Caki2 (cell line): ENCODE measurements at regions not wholly inside any gene's neighbourhood (a gene's known extent, or its start where the extent isn't known, plus 50 kb on each side); places are given as distances from the start of the nearest gene placed in this dataset.

ENCODE experiments used
- DNase-seq: peaks from one replicate; pipeline ENCODE4 v3.0.0-alpha.2; 2015; ENCODE audit warnings: low read depth
- in situ Hi-C: cut with HindIII; loops from 2 replicates; pipeline ENCODE4 v1.10.0; 2016; ENCODE audit warnings: low sequenced_read_pairs, low pct_unique_long_range_greater_than_20kb, mixed read lengths

DNA sequence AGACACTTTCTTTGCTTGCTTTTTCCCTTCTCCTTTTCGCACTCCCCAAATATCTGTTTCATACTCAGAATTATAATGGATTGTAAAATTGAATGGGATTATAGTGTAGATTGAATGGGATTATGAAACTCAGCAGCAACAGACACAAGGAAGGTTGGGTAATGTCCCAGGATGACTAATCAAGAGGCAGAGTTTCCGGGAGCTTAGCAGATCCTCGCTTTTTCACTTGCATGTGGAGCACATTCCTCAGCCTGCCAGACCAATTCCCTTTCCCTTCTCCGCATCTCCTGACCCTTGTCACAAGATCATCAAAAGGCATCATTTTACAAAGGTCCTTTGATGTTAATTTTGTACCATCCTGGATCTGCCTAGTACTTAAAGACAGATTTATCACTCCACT lies 55.1 kb upstream of the SLC1A1 start:
- DNase-seq, result no peak
- in situ Hi-C loops, result no loop called here

DNA sequence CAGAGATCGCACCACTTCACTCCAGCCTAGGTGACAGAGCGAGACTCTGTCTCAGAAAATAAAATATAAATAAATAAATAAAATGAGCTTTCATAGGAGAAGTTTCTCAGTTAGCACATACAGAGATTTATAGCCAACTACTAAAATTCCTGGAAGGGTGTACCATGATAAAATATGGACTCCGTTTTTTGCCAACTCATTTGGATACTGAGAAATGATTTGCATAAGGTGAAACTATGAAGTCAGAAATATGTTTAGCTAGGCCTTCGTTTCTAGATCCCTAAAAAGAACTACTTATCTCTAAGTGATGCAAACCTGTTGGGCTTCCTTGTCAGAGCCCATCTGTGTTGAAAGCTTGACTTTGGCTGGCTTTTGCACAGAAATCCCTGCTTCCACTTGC lies 56.9 kb upstream of the SLC1A1 start:
- in situ Hi-C loops, result no loop called here
- DNase-seq, result no peak

DNA sequence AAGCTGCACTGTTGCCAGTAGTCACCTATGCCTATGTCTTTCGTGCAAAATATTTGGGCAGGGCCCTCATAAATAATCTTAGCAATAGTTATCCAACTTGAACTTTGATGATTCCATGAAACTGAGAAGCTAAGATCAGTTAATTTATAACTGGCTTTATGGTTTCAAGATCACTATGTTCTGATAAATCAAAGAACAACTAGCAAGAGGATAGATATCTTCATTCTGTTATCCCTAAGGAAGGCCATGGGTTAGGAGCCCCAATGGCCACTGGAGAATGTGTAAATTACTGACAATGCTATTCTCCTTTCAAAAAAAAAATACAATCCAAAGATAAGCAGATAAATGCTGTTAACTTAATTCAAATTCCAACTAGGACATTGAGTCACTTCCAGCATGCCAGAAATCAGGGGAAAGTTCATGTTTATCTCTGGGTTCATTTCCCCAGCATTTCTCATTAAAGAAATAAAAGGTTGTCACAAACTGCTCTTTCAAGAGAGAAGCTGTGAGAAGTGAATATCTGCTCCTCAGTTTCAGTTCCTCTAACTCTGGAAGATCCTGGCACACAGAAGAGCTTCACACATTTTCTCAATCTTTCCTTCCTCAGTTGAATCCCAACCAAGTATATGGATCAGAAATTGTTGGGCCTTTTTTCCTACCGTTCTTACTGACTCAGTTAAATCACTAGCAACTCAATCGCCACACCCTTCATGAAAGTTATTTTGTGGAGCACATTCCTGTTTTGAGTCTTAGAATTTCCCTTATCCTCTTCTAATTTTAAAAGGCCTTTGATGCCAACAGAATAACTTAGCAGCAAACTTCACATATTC lies 59.6 kb upstream of the SLC1A1 start:
- DNase-seq, result peak; percentile 35
- in situ Hi-C loops, result no loop called here

DNA sequence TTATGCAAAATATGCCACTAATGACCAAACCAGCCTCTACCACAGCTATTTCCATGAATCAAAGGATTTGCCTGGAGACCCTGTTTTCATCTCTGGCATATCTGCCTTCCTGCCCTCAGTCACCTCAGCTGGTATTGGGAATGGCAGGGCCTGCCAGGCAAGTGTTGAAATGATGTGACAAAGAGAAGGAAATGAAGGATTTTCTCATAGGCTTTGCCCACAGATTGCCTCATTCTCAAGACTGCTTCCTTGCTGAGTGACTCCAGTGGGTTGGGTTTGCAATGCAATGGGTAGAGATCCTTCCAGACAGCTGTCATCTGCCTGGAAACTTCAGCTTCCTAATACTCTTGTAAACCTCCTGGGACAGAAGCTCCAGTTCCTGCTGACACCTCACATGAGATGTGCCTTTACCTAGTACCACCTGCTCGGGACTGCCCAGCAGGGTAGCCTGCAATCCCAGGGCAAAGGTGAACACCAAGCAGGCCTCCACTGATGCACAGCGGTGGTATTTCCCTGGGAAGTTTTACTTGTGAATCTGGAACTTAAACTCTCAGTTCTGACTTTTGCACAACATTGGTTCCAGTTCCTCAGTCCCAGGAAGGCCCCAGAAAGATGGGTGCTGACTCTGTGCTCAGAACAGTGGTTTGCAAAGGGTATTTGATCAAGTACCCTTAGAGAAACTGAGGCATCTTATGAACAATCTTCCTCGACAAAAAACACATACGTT lies 64.8 kb upstream of the SLC1A1 start:
- in situ Hi-C loops, result no loop called here
- DNase-seq, result no peak

DNA sequence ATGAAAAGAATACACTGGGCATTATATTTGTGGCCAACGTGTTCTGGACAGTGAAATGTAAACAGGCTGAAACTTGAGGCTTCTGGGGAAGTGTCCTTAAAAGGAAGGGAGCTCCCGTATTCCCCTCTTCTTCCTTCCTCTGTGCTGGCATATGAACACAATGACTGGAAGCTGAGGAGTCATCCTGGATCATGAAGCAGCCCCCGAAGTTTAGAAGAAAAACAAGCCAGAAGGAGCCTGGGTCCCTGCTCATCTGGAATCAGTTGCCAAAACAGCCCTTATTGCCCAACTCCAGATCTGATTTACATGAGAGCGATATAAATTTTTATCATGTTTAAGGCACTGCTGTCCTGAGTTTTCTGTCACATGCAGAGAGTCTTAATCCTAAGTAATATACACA lies 65.4 kb upstream of the SLC1A1 start:
- DNase-seq, result no peak
- in situ Hi-C loops, result no loop called here

DNA sequence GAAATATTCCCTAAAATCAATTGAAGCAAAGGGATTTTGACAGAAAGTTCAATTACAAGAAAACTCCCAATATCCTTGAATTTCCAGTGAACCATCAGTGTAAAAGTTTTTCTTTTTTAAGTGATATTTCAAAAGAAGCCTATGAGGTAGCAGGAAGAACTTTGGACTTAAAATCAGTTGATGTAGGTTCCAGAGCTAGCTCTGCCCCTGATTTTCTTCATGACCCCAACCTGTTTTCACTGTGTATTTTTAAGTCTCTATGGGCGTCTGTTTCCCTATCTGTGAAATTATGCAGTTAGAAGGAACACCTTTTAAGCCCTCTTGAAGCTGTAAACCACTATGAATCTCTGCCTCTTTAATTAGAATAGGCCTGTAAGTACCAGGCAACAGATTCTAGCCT lies 66.2 kb upstream of the SLC1A1 start:
- in situ Hi-C loops, result no loop called here
- no peak for DNase-seq

DNA sequence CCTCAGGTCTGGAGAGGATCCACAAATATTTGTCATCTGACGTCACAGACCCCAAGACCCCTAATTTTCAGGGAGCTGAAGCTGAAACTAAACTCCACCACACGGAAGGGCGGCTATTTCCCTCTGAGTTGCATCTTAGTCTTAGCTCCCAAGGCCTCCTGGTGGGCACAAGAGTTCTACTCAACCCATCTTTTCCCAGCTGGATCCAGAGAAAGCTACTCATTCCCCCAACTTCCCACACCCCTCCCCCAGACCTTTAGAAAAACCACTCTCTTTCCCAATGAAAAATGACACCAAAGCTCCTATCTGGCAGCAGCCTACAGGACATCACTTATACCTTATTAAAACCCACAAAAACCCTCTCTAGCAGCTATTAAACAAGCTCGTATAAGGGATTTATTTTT lies 67.1 kb upstream of the SLC1A1 start:
- no peak for DNase-seq
- in situ Hi-C loops, result no loop called here

DNA sequence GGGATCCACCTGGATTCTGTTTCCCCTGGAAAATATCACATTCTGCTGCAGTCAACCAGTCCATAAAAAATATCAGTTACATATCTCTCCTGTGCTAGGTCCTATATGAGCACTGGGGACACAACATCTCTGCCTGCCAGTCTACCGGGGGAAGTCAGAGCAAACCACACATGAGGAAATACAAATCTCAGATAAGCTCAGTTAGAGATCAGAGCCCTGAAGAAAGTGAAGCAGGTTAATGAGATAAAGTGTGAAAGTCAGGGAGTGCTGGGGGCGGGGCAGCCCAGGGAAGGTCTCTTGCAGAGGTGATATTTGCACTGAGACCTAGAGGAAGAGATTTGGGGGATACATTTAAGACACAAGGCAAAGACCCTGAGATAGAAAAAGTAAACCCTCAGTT lies 67.8 kb upstream of the SLC1A1 start:
- in situ Hi-C loops, result no loop called here

DNA sequence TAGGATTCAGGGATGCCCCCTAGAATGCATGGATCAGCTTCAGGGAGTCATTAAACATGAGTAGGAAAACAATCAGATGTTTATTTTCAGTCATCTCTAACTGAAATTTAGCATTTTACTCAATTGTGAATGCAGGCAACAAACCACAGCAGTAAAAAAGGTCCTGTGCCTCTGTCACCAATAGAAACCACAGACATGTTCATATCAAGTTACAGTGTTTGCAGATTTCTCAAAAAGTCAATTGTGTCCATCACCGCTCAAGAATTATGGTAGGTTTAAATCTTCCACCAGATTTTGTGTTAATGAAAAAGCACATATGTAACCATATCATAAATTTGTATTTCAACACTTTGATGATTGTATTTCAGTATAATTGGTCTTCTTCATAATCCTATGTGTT lies 68.4 kb upstream of the SLC1A1 start:
- in situ Hi-C loops, result no loop called here
- DNase-seq, result no peak

More for the DNA sequence above, 67.8 kb upstream of the SLC1A1 start:
- DNase-seq, result no peak

DNA sequence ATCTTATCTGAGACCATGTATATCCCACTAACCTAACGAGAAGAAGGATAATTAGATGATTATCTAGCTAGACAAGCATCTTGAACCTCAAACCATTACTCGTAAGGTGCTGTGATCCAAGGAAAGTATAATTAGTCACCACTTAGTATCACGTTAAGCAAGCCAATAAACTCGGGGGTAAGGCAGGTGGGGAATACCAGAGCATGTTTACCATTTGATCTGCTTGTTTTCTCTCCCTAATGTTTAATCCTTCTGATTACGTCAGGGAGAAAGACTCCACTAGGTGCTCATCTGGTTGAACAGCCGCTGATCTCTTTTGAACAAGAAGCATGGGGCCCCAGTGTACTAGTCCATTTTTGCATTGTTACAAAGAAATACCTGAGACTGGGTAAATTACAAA lies 69.9 kb upstream of the SLC1A1 start:
- DNase-seq, result peak; percentile 2
- in situ Hi-C loops, result no loop called here

DNA sequence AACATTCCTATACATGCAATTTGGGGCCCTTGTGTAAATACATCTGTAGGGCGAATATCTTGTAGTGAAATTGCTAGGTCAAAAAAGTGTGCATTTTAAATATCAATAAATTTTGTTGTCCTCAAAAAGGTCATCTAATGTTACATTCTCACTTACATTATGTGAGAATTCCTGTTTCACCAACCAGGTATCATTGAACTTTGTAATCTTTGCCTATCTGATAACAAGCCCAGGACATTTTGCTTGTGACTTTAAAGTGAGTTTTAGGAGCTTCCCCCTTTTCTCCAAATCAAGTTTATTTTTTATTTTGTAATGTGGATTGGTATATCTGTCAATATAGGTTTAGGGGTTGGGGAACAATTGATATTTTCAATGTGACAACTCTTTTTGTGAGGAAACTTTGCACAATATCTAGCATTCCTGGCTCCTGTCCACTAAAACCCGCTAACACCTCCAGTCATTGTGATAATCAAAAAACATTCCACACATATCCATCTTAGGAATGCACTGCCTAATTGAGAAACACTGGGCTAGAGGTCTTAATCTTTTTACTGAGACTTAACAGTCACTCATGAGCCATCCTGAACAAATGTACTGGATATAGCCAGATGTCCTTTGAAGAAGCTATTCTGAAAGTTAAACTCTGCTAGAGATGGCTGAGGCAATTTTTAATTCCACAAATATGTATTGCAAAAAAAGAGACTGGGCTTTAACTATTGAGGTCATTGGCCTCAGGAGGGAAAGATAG lies 72.5 kb upstream of the SLC1A1 start:
- in situ Hi-C loops, result no loop called here
- no peak for DNase-seq

DNA sequence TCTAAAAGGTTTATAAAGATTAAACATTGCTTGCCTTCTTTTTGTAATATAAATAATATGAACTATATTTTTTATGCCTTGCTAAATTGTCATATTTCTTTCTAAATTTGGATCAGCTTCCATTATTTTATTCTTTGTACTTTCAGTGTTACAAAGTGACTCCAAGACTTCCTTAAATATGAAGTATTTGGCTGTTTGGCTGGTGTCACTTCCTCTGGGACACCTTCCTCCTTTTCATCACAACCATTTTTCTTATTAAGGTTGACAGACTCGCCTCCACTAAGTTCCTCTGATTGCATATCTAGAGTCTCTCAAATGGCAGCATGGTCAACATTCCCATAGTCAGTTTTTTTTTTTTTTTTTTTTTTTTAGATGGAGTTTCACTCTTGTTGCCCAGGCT lies 73.8 kb upstream of the SLC1A1 start:
- DNase-seq, result no peak
- in situ Hi-C loops, result no loop called here

DNA sequence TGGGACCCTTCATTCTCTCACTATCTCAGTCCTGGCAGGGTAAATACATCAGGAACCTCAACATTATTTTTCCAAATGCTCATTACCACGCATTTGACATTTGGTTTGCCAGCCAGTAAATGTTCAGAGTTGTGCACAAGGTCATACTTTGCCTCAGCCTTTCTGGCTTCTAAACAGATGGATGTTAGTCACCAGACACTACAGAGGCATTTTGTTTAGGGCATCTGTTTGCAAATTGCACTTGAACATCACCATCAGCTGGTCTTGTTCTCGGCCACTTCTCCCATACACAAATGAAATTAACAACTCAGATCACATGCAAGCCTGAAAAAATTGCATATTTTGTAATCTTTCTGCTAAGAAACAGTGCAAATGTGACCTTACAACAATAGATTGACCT lies 75.0 kb upstream of the SLC1A1 start:
- DNase-seq, result no peak
- in situ Hi-C loops, result no loop called here

DNA sequence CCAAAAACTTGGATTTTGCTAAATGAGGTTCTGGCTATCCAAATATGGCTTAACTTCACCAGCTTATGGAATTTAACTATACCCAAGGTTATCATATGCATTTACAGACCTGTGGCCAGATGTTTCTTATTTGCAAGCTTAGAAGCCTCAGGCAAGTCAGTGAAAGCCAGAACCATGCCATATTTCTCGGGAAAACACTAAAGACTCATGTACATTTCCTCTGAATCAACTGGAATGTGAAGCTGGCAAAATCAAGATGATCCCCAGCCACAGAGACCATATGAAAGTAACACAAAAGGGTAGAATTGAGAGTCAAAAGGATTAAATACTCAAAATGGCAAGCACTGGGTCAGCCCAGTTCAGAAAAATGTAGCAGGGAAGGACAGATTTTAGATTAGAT lies 76.4 kb upstream of the SLC1A1 start:
- in situ Hi-C loops, result no loop called here
- DNase-seq, result no peak

DNA sequence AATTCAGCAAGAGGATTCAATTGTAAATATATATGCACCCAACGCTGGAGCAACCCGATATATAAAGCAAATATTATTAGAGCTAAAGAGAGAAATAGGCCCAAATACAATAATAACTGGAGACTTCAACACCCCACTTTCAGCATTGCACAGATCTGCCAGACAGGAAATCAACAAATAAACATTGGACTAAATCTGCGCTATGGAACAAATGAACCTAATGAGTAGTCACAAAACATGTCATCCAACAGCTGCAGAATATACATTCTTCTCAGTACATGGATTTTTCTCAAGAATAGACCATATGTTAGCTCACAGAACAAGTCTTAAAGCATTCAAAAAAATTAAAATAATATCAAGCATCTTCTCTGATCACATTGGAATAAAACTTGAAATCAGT lies 86.1 kb upstream of the SLC1A1 start:
- in situ Hi-C loops, result no loop called here
- DNase-seq, result no peak

DNA sequence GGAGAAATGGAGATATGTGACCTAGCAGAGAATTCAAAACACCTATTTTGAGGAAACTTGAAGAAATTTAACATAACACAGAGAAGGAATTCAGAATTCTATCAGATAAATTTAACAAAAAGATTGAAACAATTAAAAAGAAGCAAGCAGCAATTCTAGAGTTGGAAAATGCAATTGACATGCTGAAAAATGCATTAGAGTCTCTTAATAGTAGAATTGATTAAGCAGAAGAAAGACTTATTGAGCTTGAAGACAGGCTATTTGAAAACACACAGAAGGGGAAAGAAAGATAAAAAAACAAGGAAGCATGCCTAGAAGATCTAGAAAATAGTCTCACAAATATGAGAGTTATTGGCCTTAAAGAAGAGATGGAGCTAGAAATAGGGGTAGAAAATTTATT lies 87.8 kb upstream of the SLC1A1 start:
- in situ Hi-C loops, result no loop called here
- DNase-seq, result no peak

DNA sequence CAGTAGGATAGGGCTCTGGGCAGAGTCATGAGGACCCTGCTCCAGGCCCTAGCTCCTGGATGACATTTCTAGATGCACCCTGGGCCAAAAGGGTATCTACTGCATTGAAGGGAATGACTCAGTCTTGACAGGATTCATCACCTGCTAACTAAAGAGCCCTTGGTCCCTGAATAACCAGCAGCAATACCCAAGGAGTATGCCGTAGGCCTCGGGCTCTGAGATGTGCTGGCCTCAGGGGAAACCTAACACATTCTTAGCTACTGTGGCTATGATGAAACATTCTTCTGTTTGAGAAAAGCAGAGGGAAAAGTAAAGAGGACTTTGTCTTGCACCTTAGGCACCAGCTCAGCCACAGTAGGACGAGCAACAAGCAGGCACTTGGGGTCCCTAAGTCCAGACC lies 89.5 kb upstream of the SLC1A1 start:
- DNase-seq, result no peak
- in situ Hi-C loops, result no loop called here

DNA sequence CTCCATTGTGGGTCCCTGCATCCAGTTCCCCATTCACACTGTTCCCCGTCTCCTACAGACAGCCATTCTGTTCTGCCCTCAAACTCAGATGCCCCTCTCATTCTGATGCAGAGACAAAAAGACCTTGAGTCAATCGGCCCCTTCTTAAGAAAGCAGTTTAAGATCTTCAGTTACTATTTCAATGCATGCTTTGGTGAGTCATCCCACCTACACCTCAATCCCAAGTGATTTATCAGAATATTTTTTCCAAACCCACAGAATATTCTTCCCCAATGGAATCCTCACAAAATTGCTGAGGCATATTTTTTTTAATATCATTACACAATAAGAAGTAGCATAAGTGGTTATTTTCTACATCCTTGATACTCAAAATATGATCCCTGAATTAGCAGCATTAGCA lies 92.4 kb upstream of the SLC1A1 start:
- in situ Hi-C loops, result no loop called here
- no peak for DNase-seq

DNA sequence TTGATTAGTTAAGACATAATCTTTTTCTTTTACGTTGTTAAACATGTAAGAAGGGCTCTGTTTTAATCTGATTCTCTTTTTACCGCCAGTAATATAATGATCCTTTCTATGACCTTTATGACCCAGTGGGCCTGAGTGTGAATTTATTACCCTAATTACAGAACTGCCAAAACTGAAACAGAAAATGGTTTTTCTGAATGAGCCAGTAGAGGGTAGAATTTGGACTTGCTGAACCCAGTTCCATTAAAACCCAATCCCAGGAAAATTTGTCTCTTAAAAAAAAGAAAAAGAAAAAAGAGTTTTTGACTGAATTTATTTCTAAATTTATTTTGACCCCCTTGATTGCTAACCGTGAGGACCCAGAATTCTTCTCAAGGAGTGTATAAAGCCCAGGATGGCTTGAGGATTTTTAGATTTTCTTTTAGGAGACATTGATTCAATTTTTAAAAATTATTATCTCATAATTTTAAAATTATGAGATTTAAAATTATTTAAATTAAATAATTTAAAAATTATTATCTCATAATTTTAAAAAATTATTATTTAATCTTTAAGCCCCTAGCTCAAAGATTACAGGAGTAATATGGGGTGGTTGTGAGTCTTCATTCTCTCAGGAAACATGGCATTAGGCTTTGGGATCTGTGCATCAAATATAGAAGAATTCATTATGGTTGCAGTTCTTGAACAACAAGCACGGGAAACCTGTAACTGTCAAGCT lies 94.1 kb upstream of the GLIS3 start:
- no peak for DNase-seq
- in situ Hi-C loops, result no loop called here
